Keratinocyte (primary cell): ENCODE measurements at regions not wholly inside any gene's neighbourhood (a gene's known extent, or its start where the extent isn't known, plus 50 kb on each side); places are given as distances from the start of the nearest gene placed in this dataset.

Source experiments
- EZH2 ChIP-seq: IDR thresholded peaks from one replicate; pipeline ENCODE4 v1.6.1; 2012; ENCODE audit warnings: inconsistent platforms, mild to moderate bottlenecking, low read length, moderate library complexity
- TF ChIP-seq, protein P1 (sequence below), 3 experiments: IDR thresholded peaks in 1 of 3; conservative IDR thresholded peaks in 1 of 3; optimal IDR thresholded peaks in 1 of 3; 2 replicates in 2 of 3; 3 replicates in 1 of 3; pipeline versions ENCODE3 to v1.5.1; 2011; ENCODE audit warnings: low read length in 3 of 3, mild to moderate bottlenecking in 3 of 3, moderate library complexity in 2 of 3, control low read depth in 1 of 3, inconsistent platforms in 1 of 3; ENCODE audit not compliant: insufficient read depth in 2 of 3; ENCODE audit errors: extremely low read depth in 1 of 3

DNA sequence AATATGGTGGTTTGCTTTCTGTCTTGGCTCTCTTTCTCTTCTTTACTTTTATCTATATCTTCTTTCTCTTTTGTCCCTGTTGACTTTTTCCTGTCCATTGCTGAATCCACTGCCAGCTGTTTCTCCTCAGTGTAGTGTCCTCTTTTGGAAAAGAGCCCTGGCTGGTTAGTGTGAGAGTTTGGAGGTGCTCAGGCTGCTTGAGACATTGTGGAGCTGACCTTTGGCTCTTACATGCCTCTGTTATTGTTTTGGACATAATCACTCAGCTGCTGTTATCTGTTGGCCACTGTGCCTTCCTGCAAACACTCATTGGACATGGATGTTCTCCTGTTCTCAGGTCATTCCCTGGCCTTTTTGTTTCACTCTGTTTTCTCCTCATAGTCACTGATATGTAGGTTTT is 295.4 kb upstream of the RIOK2 start:
- TF ChIP-seq EZH2, result no peak
- TF ChIP-seq, protein P1, sequence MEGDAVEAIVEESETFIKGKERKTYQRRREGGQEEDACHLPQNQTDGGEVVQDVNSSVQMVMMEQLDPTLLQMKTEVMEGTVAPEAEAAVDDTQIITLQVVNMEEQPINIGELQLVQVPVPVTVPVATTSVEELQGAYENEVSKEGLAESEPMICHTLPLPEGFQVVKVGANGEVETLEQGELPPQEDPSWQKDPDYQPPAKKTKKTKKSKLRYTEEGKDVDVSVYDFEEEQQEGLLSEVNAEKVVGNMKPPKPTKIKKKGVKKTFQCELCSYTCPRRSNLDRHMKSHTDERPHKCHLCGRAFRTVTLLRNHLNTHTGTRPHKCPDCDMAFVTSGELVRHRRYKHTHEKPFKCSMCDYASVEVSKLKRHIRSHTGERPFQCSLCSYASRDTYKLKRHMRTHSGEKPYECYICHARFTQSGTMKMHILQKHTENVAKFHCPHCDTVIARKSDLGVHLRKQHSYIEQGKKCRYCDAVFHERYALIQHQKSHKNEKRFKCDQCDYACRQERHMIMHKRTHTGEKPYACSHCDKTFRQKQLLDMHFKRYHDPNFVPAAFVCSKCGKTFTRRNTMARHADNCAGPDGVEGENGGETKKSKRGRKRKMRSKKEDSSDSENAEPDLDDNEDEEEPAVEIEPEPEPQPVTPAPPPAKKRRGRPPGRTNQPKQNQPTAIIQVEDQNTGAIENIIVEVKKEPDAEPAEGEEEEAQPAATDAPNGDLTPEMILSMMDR (optimal IDR thresholded peaks at IDR 0.05 in 1 of 3, IDR thresholded peaks at IDR 0.05 in 1 of 3, conservative IDR thresholded peaks at IDR 0.05 in 1 of 3; ENCODE audit: extremely low read depth in 1 of 3, insufficient read depth in 2 of 3, low read length in 3 of 3), result no peak
